NB4 (cell line): ENCODE measurements at regions not wholly inside any gene's neighbourhood (a gene's known extent, or its start where the extent isn't known, plus 50 kb on each side); places are given as distances from the start of the nearest gene placed in this dataset.

Source experiments
- MYC ChIP-seq: IDR thresholded peaks from 2 replicates; pipeline ENCODE4 v1.6.1; 2011; ENCODE audit warnings: low read depth, low read length
- POLR2A ChIP-seq: IDR thresholded peaks from 2 replicates; pipeline ENCODE4 v1.6.1; 2011; ENCODE audit warnings: mild to moderate bottlenecking; ENCODE audit not compliant: insufficient read length; ENCODE audit errors: extremely low read depth
- TF ChIP-seq, protein P1 (sequence below): IDR thresholded peaks from one replicate; pipeline ENCODE4 v1.5.1; 2012; ENCODE audit warnings: low read depth, low read length

GRCh38 chr6:6753301-6753700 is 164.8 kb downstream of the LY86 start:
- TF ChIP-seq, protein P1, sequence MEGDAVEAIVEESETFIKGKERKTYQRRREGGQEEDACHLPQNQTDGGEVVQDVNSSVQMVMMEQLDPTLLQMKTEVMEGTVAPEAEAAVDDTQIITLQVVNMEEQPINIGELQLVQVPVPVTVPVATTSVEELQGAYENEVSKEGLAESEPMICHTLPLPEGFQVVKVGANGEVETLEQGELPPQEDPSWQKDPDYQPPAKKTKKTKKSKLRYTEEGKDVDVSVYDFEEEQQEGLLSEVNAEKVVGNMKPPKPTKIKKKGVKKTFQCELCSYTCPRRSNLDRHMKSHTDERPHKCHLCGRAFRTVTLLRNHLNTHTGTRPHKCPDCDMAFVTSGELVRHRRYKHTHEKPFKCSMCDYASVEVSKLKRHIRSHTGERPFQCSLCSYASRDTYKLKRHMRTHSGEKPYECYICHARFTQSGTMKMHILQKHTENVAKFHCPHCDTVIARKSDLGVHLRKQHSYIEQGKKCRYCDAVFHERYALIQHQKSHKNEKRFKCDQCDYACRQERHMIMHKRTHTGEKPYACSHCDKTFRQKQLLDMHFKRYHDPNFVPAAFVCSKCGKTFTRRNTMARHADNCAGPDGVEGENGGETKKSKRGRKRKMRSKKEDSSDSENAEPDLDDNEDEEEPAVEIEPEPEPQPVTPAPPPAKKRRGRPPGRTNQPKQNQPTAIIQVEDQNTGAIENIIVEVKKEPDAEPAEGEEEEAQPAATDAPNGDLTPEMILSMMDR = no peak
- TF ChIP-seq POLR2A (no peak), MYC (no peak)
